GM21529 (cell line): ENCODE measurements at regions not wholly inside any gene's neighbourhood (a gene's known extent, or its start where the extent isn't known, plus 50 kb on each side); places are given as distances from the start of the nearest gene placed in this dataset.
A peak's percentile ranks its signal among the peaks of the same experiment; 100 is the strongest.
"Not testable (repeated sequence)": the region's sequence is repeated elsewhere in the genome, so short reads cannot be mapped to it uniquely, and the experiment has no call there.

Experiments used
- ATAC-seq: cut with Tn5 transposase; IDR thresholded peaks from one replicate; pipeline ENCODE4 v1.9.1; 2021; ENCODE audit not compliant: unreplicated experiment

GRCh38 chr2:16065272-16066069, 125.1 kb downstream of the MYCN start:
- not testable (repeated sequence) for ATAC-seq

GRCh38 chr2:16064745-16065144, 124.4 kb downstream of the MYCN start:
- ATAC-seq: no peak

DNA sequence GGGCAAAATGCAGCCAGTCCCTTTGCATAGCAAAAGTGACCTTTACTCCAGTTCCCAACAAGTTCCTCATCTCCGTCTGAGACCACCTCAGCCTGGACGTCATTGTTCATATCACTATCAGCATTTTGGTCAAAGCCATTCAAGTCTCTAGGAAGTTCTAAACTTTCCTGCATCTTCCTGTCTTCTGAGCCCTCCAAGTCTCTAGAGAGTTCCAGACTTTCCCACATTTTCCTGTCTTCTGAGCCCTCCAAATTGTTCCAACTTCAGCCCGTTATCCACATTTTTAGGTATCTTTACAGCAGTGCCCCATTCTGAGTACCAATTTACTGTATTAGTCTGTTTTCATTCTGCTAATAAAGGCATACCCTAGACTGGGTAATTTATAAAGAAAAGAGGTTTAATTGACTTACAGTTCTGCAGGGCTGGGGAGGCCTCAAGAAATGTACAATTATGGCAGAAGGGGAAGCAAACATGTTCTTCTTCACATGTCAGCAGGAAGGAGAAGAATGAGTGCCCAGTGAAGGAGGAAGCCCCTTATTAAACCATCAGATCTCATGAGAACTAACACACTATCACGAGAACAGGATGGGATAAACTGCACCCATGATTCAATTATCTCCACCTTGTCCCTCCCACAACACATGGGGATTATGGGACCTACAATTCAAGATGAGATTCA, 123.7 kb downstream of the MYCN start:
- no peak for ATAC-seq

- ATAC-seq: no peak
Measured at GRCh38 chr2:16063251-16063850, 123.0 kb downstream of the MYCN start.

DNA sequence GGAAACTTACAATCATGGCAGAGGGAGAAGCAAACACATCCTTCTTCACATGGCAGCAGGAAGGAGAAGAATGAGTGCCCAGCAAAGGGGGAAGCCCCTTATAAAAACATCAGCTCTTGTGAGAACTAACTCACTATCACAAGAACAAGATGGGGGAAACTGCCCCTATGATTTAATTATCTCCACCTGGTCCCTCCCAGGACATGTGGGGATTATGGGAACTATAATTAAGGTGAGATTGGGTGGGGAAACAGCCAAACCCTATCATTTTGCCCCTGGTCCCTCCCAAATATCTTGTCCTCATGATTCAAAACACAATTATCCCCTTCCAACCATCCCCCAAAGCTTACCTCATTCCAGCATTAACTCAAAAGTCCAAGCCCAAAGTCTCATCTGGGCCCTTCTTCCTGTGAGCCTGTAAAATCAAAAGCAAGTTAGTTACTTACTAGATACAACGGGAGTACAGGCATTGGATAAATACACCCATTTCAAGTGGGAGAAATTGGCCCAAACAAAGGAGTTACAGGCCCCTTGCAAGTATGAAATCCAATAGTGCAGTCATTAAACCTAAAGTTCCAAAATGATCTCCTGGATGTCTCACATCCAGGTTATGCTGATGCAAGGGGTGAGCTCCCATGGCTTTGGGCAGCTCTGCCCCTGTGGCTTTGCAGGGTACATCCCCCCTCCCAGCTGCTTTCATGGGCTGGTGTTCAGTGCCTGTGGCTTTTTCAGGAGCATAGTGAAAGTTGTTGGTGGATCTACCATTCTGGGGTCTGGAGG, 122.3 kb downstream of the MYCN start:
- ATAC-seq: no peak

GRCh38 chr2:16061441-16062217, 121.3 kb downstream of the MYCN start:
- ATAC-seq: no peak

DNA sequence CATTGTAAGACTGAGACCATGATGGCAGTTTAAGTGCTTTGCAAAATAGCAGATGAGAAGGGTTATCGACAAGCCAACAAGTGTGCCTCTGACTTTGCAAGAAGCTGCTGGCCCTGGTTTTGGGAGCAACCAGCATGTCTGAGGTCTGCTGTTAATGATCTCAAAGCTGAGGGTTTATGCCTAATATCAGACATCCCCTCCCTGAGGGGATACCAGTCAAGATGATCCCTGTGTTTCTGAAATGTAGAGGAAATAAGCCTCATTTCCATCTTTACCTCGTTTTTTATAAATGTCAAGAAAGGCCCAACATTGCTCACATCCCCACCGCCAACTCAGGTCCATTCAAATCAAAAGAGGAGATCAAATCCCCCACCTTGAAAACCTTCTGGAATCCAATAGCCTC, 120.6 kb downstream of the MYCN start:
- ATAC-seq: no peak

DNA sequence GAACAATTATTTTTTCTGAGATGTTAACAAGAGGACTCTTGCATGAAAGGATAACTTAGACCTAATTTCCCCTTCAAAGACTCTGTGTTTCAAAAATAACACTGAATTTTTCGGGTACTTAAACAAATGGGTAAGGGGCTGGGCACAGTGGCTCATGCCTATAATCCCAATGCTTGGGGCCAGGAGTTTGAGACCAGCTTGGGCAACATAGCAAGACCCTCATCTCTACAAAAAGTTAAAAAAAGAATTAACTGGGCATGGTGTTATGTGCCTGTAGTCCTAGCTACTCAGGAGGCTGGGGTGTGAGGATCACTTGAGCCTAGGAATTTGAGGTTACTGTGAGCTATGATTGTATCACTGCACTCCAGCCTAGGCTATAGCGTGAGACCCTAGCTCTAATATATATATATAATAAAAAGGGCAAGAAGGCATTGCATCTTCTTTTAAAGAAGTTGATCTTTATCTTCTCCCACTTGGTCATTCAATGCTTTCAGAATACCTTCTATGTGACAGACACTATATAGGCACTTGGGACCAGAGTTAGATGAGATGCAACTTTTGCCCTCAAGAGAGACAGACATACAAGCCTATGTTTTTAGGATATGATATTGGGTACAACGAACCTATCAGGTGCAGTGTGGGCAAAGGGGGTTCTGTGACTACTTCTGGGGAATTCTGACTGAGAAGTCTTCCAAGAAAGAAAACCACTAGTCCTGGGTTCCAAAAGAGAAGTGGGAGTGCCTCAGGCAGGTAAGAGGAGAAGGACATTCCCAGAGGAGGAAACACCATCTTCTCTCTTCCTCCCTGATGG, 120.0 kb downstream of the MYCN start:
- ATAC-seq: no peak

DNA sequence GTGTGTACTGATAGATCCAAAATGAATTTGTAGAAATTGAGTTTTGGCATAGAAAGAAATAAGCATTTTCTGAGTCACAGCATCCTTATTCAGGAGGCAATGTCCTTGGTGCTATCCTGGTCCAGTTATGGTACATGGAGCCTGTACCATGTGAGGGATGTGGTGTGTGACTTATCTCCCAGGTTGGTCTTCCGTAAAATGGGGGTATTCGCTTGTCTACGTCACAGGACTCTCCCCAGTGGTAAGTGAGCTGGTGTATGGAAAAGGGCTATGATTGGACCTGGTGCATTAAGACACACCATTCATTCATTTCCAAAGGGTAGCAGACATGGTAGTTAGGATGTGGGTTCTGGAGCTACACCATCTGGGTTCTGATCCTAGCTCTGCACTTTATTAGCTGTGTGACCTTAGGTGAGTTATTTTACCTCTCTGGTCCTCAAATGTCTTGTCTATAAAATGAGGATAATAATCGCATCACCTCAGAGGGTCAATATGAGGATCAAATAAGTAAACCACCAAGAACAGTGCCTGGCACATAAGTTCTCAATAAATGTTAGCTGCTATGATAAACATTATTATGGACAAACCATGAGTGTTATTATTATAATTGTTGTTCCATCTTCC, 119.2 kb downstream of the MYCN start:
- ATAC-seq: no peak

DNA sequence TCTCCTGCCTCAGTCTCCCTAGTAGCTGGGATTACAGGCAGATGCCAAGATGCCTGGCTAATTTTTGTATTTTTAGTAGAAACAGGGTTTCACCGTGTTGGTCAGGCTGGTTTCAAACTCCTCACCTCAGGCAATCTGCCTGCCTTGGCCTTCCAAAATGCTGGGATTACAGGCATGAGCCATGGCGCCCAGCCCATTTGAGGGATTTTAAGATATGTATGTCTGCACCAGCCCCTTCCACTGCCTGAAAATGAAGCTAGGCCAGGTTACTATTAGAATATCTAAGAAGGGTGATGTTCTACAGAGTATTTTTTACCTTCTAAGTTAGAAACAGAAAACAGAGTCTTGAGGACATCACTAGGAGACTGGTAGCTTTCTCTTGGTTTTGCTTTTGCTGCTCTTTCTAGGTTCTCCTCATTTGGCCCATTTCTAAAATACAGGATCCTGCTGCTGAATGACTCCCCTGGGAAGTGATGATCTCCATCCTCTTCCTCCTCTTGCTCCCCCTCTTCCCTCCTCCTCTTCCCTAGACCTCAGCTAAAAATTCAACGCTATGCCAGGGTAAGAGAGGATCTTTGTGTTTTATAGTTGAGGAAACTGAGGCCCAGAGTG, 118.5 kb downstream of the MYCN start:
- no peak for ATAC-seq

DNA sequence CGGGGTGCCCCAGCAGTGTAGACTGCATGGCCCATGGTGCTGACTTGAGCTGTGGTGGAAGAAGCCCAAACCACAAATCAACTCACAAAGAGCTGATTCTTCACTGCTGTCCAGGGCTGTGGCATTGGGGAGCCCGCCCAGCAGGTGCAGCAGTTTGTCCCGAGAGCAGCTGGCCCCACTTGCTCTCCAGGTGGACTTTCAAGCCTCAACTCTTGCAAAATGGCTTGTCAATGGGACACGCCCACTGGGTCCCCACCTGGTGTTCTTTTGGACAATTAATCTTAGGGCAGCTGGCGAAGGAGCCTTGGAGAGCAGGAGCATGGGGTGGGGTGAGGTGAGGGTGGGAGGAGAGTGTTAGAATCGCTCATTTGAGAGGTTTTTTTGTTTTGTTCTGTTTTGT, 117.9 kb downstream of the MYCN start:
- ATAC-seq: no peak

GRCh38 chr2:16057661-16058060, 117.3 kb downstream of the MYCN start:
- ATAC-seq: no peak

- peak; percentile 87 for ATAC-seq
Measured at GRCh38 chr2:16055848-16056580, 115.7 kb downstream of the MYCN start.

DNA sequence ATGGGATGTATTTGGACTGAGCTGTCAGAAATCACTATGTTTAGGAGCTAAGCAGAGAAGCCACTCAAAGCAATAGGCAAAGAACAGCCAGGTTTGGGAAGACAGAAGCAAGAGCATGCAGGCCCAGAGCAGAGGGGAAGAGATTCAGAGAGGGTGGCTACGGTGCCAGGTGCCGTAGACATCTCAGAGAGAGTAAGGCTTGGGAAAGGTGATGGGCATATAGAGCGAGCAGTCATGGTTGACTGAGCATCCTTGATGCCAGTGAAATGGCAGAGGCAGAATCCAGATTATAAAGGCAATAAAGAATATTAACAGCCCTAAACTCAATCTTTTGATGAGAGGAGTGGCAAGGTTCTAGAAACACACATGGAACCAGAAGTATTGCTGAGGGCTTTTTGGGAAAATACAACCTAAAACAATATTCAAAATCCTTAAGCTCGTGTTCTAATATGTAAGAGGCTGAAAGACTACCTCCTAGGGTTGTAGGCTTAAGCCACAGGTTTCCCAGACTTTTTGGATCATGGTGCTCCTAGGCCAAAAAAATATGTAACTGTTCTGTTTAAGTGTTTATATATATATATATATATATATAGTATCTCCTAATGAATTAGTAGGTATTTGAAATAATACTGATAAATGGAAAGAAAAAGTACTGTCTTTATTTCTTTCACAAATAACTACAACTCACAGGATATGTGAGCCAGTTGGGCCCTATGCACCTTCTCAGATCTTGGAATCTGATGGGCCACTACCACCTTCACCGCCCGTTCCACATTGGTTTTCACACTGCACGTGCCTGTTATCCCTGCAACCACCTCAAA, 113.3 kb downstream of the MYCN start:
- no peak for ATAC-seq

DNA sequence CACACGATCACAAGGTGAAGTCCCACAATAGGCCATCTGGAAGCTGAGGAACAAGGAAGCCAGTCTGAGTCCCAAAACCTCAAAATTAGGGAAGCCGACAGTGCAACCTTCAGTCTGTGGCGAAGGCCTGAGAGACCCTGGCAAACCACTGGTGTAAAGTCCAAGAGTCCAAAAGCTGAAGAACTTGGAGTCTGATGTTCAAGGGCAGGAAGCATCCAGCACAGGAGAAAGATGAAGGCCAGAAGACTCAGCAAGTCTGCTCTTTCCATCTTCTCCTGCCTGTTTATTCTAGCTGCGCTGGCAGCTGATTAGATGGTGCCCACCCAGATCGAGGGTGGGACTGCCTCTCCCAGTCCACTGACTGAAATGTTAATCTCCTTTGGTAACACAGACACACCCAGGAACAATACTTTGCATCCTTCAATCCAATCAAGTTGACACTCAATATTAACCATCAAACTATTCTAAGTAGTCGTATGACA, 112.3 kb downstream of the MYCN start:
- not testable (repeated sequence) for ATAC-seq

DNA sequence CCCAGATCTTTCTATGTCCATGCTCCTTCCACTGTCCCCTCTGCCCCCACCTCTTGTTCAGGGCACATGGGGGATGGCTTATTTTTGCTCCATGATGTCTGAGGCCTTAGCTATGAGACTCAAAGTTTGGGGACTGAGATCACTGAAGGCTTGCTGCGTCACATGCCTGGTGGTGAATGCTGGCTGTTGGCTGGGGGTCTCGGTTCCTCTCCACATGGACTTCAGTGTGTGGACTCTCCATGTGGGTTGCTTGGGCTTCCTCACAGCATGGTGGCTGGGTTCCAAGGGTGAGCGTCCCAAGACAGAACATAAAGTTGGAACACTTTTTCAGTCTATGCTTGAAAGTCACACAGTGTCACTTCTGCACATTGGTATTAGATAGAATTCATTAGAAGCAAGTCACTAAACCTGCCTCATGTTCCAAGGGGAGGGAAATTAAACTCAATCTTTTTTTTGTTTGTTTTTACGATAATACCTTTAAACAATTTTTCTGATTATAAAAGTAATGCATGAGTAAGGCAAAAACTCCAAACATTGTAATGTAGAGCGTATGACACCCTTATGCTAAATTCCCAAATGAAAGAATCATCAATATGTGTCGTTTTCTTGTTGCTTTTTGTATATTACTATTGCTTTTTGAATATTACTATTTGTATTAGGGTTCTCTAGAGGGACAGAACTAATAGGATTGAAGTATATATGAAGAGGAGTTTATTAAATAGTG, 111.7 kb downstream of the MYCN start:
- no peak for ATAC-seq
